Ovary (tissue), 7 donors: ENCODE measurements at regions not wholly inside any gene's neighbourhood (a gene's known extent, or its start where the extent isn't known, plus 50 kb on each side); places are given as distances from the start of the nearest gene placed in this dataset.

Experiments used
- DNase-seq, 5 donors: peaks; one replicate each; pipeline ENCODE4 v3.0.0-alpha.2; 2019 to 2020
- H3K27ac ChIP-seq, 2 donors: fragments of 200-600 bp; one replicate each; pipeline versions ENCODE4 v1.5.1 to v1.8.0; 2019 to 2022
- H3K27me3 ChIP-seq: fragments of 200-600 bp; one replicate; pipeline ENCODE4 v1.8.0; 2022
- H3K36me3 ChIP-seq: fragments of 200-600 bp; sonication (generic); one replicate; pipeline ENCODE4 v1.5.1; 2019
- H3K4me1 ChIP-seq: one replicate; pipeline ENCODE4 v1.8.1; 2013; ENCODE audit warnings: mild to moderate bottlenecking, moderate library complexity; ENCODE audit not compliant: insufficient read depth
- H3K4me3 ChIP-seq: fragments of 200-600 bp; sonication (generic); one replicate; pipeline ENCODE4 v1.5.1; 2017
- H3K9me3 ChIP-seq, 2 donors: fragments of 200-600 bp in 1 of 2; sonication (generic) in 1 of 2; one replicate each; pipeline versions ENCODE4 v1.5.1 to v1.8.1; 2013 to 2019; ENCODE audit warnings: mild to moderate bottlenecking in 1 of 2, moderate library complexity in 1 of 2
- CTCF ChIP-seq, 3 donors: fragments of 450-650 bp in 2 of 3; fragments of 200-600 bp in 1 of 3; IDR thresholded peaks; one replicate each; pipeline versions ENCODE4 v1.5.1 to v1.8.0; 2016 to 2022; ENCODE audit warnings: antibody characterized with exemption in 3 of 3, mild to moderate bottlenecking in 1 of 3
- EP300 ChIP-seq: sonication (generic); formaldehyde crosslinking; IDR thresholded peaks from one replicate; pipeline ENCODE4 v1.6.1; 2017; ENCODE audit warnings: antibody characterized with exemption
- POLR2A ChIP-seq: fragments of 450-650 bp; IDR thresholded peaks from one replicate; pipeline ENCODE4 v1.6.1; 2017; ENCODE audit warnings: antibody characterized with exemption, mild to moderate bottlenecking, moderate library complexity
- WGBS, 3 donors: extraction: QIAGEN DNeasy Blood & Tissue Kit in 1 of 3; methylation state at CpG; one replicate each; pipeline versions ENCODE4 v1.1.5 to v1.1.7; 2013 to 2017; 5-methylcytosine and 5-hydroxymethylcytosine counted together
- intact Hi-C, 4 donors: fragments of 100-400 bp; cut with DNase I; formaldehyde crosslinking; loops; one replicate each; pipeline versions ENCODE4 v1.11.0 to v1.15.1; 2022 to 2023
- donor health status: DM: no; HTN: no; CAD: no; lungs with moderate emphysema.
- donor health status: DM: no; HTN: no; CAD: no.
- donor health status: Bipolar disorder and iron deficiency.
- donor health status: DM: no; HTN: no; CAD: no.
- donor health status: DM: yes; HTN: yes; CAD: no.

- H3K4me1 ChIP-seq, result peaks cover 1% of the 10 kb centered on the region
- no peaks in the 10 kb centered on the region for H3K9me3 ChIP-seq
- DNase-seq, result no peak
- no peak overlapping the region for H3K27ac ChIP-seq
- no peaks in the 10 kb centered on the region for H3K36me3 ChIP-seq
- 94 to 99% (median 97%) methylated on average over 4 of the region's 4 CpGs for WGBS, 3 donors
- intact Hi-C loops, result no loop called here
- no peaks in the 10 kb centered on the region for H3K27me3 ChIP-seq
- no peak for TF ChIP-seq EP300
- no peak for TF ChIP-seq POLR2A
- TF ChIP-seq CTCF (IDR thresholded peaks at IDR 0.05), result no peak
- H3K4me3 ChIP-seq, result no peak overlapping the region
These were observed 147.0 kb upstream of the ZNF32 start for GRCh38 chr10:43795639-43796038.

- no peaks in the 10 kb centered on the region for H3K36me3 ChIP-seq
- no peaks in the 10 kb centered on the region for H3K9me3 ChIP-seq
- no peak for DNase-seq
- TF ChIP-seq EP300 (no peak), POLR2A (no peak), CTCF (IDR thresholded peaks at IDR 0.05) (no peak)
- intact Hi-C loops, result no loop called here
- no peak overlapping the region for H3K4me3 ChIP-seq
- no peak overlapping the region for H3K27ac ChIP-seq
- H3K27me3 ChIP-seq, result no peaks in the 10 kb centered on the region
- H3K4me1 ChIP-seq, result peaks cover 1% of the 10 kb centered on the region
These were observed 146.4 kb upstream of the ZNF32 start for GRCh38 chr10:43795093-43795492.

GRCh38 chr10:43794181-43794815 lies 145.6 kb upstream of the ZNF32 start:
- H3K36me3 ChIP-seq, result no peaks in the 10 kb centered on the region
- peaks cover 1% of the 10 kb centered on the region for H3K4me1 ChIP-seq
- H3K27me3 ChIP-seq, result no peaks in the 10 kb centered on the region
- no peak overlapping the region for H3K4me3 ChIP-seq
- no peaks in the 10 kb centered on the region for H3K9me3 ChIP-seq
- TF ChIP-seq EP300 (no peak), POLR2A (no peak), CTCF (IDR thresholded peaks at IDR 0.05) (no peak)
- WGBS, 3 donors, result 25 to 29% (median 26%) methylated on average over 9 of the region's 9 CpGs
- H3K27ac ChIP-seq, result no peak overlapping the region
- peak in 1 of 5 donors; percentile 42 for DNase-seq
- intact Hi-C loops, result no loop called here

- Histone ChIP-seq H3K27ac (no peak overlapping the region), H3K9me3 (no peaks in the 10 kb centered on the region), H3K4me1 (peaks cover 1% of the 10 kb centered on the region), H3K36me3 (no peaks in the 10 kb centered on the region), H3K27me3 (no peaks in the 10 kb centered on the region), H3K4me3 (no peak overlapping the region)
- 86 to 94% (median 93%) methylated on average over 6 of the region's 6 CpGs for WGBS, 3 donors
- no peak for TF ChIP-seq CTCF (IDR thresholded peaks at IDR 0.05)
- no peak for TF ChIP-seq POLR2A
- TF ChIP-seq EP300, result no peak
- intact Hi-C loops, result no loop called here
- DNase-seq, result no peak
These were observed 145.0 kb upstream of the ZNF32 start for GRCh38 chr10:43793704-43794103.
